Neural progenitor cell (in vitro differentiated cells): ENCODE measurements at regions not wholly inside any gene's neighbourhood (a gene's known extent, or its start where the extent isn't known, plus 50 kb on each side); places are given as distances from the start of the nearest gene placed in this dataset.

Experiments
- DNase-seq: peaks from one replicate; pipeline ENCODE4 v3.0.0-alpha.2; 2016; ENCODE audit warnings: low spot score
- H2AFZ ChIP-seq: fragments of 200-600 bp; sonication (generic); replicated peaks from 2 replicates; pipeline ENCODE4 v1.6.1; 2016; ENCODE audit warnings: antibody characterized with exemption
- H3F3A ChIP-seq: fragments of 200-600 bp; sonication (generic); 2 replicates; pipeline ENCODE4 v1.6.1; 2016; ENCODE audit warnings: antibody characterized with exemption, low read depth
- H3K27ac ChIP-seq: fragments of 200-600 bp; sonication (generic); 2 replicates; pipeline ENCODE4 v1.5.1; 2016; ENCODE audit warnings: mild to moderate bottlenecking
- H3K27me3 ChIP-seq: fragments of 200-600 bp; sonication (generic); 2 replicates; pipeline ENCODE4 v1.6.1; 2016; ENCODE audit warnings: mild to moderate bottlenecking, moderate library complexity
- H3K36me3 ChIP-seq: fragments of 200-600 bp; sonication (generic); 2 replicates; pipeline ENCODE4 v1.5.1; 2016
- H3K4me1 ChIP-seq: fragments of 200-600 bp; sonication (generic); 2 replicates; pipeline ENCODE4 v1.6.1; 2016; ENCODE audit warnings: mixed run types
- H3K4me2 ChIP-seq: fragments of 200-600 bp; sonication (generic); 2 replicates; pipeline ENCODE4 v1.6.1; 2016
- H3K4me3 ChIP-seq: fragments of 200-600 bp; sonication (generic); 2 replicates; pipeline ENCODE4 v1.5.1; 2016
- H3K79me2 ChIP-seq: fragments of 200-600 bp; sonication (generic); 2 replicates; pipeline ENCODE4 v1.6.1; 2016; ENCODE audit warnings: low read depth
- H3K9ac ChIP-seq: fragments of 200-600 bp; sonication (generic); 2 replicates; pipeline ENCODE4 v1.6.1; 2016
- H3K9me3 ChIP-seq: fragments of 200-600 bp; sonication (generic); 2 replicates; pipeline ENCODE4 v1.5.1; 2016; ENCODE audit warnings: low read depth
- H4K20me1 ChIP-seq: fragments of 200-600 bp; sonication (generic); 2 replicates; pipeline ENCODE4 v1.6.1; 2016; ENCODE audit warnings: low read depth
- H3K27ac Mint-ChIP-seq: 3 replicates; pipeline ENCODE4 v1.8.0; 2021; ENCODE audit warnings: mixed read lengths
- H3K27me3 Mint-ChIP-seq: 2 replicates; pipeline ENCODE4 v1.8.0; 2022; ENCODE audit warnings: low read depth, mild to moderate bottlenecking, inconsistent platforms, moderate library complexity, mixed read lengths; ENCODE audit not compliant: insufficient read depth
- H3K36me3 Mint-ChIP-seq: 3 replicates; pipeline ENCODE4 v1.8.0; 2021; ENCODE audit warnings: mixed read lengths
- H3K4me1 Mint-ChIP-seq: 3 replicates; pipeline ENCODE4 v1.8.0; 2021; ENCODE audit warnings: mixed read lengths
- H3K4me3 Mint-ChIP-seq: 3 replicates; pipeline ENCODE4 v1.8.0; 2021; ENCODE audit warnings: mild to moderate bottlenecking, moderate library complexity, mixed read lengths
- H3K9me3 Mint-ChIP-seq: 3 replicates; pipeline ENCODE4 v1.8.0; 2020; ENCODE audit warnings: mixed read lengths
- EZH2 ChIP-seq: fragments of 200-600 bp; sonication (generic); IDR thresholded peaks from 2 replicates; pipeline ENCODE4 v1.6.1; 2017; ENCODE audit warnings: antibody characterized with exemption, mild to moderate bottlenecking, moderate library complexity
- EZH2phosphoT487 ChIP-seq: fragments of 200-600 bp; sonication (generic); IDR thresholded peaks from 2 replicates; pipeline ENCODE4 v1.6.1; 2017; ENCODE audit warnings: antibody characterized with exemption
- TF ChIP-seq, protein P1 (sequence below): fragments of 200-600 bp; sonication (generic); IDR thresholded peaks from 2 replicates; pipeline ENCODE4 v1.5.1; 2017; ENCODE audit warnings: antibody characterized with exemption, mild to moderate bottlenecking

DNA sequence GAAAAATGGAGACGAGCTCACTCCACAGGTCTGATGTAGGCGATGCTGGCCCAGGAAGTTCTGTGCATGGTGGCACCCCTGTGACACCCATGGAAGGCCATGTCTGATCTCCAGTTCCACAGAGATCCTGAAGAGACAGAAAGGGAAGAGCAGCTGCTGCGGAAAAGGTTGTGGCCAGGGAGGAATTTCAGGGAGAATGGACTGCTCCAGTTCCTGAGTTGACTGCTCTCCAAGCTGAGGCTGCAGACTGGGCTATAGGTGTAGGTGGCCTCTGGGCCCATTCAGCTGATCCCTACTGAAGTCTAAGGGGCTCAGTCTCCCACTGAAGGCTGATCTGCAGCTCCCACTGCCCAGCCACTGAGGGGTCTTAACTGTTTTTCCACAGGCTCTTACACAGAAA lies 89.2 kb downstream of the ETS2 start:
- no peak for DNase-seq
- H2AFZ ChIP-seq, result no peak overlapping the region
- no peak overlapping the region for H3K4me2 ChIP-seq
- no peaks in the 10 kb centered on the region for H3K36me3 ChIP-seq
- H3K9me3 Mint-ChIP-seq, result peaks cover 9% of the 10 kb centered on the region
- H3K9ac ChIP-seq, result no peak overlapping the region
- H3K27me3 ChIP-seq, result no peaks in the 10 kb centered on the region
- H3K4me3 ChIP-seq, result no peak overlapping the region
- H3K79me2 ChIP-seq, result no peaks in the 10 kb centered on the region
- no peaks in the 10 kb centered on the region for H3K4me1 ChIP-seq
- H3K4me3 Mint-ChIP-seq, result no peak overlapping the region
- H3K4me1 Mint-ChIP-seq, result no peaks in the 10 kb centered on the region
- no peaks in the 10 kb centered on the region for H3F3A ChIP-seq
- TF ChIP-seq EZH2phosphoT487 (no peak), EZH2 (no peak)
- TF ChIP-seq, protein P1, sequence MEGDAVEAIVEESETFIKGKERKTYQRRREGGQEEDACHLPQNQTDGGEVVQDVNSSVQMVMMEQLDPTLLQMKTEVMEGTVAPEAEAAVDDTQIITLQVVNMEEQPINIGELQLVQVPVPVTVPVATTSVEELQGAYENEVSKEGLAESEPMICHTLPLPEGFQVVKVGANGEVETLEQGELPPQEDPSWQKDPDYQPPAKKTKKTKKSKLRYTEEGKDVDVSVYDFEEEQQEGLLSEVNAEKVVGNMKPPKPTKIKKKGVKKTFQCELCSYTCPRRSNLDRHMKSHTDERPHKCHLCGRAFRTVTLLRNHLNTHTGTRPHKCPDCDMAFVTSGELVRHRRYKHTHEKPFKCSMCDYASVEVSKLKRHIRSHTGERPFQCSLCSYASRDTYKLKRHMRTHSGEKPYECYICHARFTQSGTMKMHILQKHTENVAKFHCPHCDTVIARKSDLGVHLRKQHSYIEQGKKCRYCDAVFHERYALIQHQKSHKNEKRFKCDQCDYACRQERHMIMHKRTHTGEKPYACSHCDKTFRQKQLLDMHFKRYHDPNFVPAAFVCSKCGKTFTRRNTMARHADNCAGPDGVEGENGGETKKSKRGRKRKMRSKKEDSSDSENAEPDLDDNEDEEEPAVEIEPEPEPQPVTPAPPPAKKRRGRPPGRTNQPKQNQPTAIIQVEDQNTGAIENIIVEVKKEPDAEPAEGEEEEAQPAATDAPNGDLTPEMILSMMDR, result no peak
- no peak overlapping the region for H3K27ac ChIP-seq
- no peak overlapping the region for H3K27ac Mint-ChIP-seq
- no peaks in the 10 kb centered on the region for H3K9me3 ChIP-seq
- H4K20me1 ChIP-seq, result no peaks in the 10 kb centered on the region
- H3K36me3 Mint-ChIP-seq, result no peaks in the 10 kb centered on the region
- peaks cover 1% of the 10 kb centered on the region for H3K27me3 Mint-ChIP-seq

DNA sequence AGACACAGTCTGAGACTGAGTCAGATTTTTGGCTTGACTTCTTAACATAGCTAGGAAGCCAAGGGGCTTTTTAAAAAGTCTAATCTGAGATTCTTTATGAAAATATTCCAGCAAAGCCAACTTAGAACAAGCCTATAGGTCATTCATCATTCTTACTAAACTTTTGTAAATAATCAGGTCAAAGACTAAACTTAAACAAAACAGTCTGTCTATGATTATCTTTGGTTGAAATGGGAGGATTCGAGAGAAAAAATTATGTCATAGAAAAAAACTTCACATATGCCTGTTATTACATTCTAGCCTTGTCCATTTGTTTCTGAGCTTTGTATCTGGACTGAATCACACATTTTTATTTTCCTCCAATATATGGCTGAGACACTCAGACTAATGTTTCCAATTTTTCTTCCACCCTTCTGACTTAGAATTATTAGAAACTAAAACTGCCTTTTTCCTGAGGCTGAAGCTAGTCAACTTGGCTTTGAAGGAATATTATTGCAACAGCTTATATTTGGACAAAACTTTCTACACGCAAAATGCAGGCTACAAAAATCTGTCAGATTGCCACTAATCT lies 83.3 kb downstream of the ETS2 start:
- H3K79me2 ChIP-seq, result no peaks in the 10 kb centered on the region
- Mint-ChIP-seq H3K36me3 (no peaks in the 10 kb centered on the region), H3K27ac (no peak overlapping the region), H3K27me3 (peaks cover 3% of the 10 kb centered on the region), H3K4me3 (no peak overlapping the region), H3K4me1 (no peaks in the 10 kb centered on the region), H3K9me3 (peaks cover 42% of the 10 kb centered on the region)
- H2AFZ ChIP-seq, result no peak overlapping the region
- no peaks in the 10 kb centered on the region for H3K4me1 ChIP-seq
- no peaks in the 10 kb centered on the region for H4K20me1 ChIP-seq
- DNase-seq, result no peak
- no peaks in the 10 kb centered on the region for H3K27me3 ChIP-seq
- H3F3A ChIP-seq, result no peaks in the 10 kb centered on the region
- no peaks in the 10 kb centered on the region for H3K36me3 ChIP-seq
- H3K9ac ChIP-seq, result no peak overlapping the region
- H3K4me3 ChIP-seq, result no peak overlapping the region
- TF ChIP-seq EZH2phosphoT487 (no peak), EZH2 (no peak)
- TF ChIP-seq, protein P1, result no peak
- peaks cover 4% of the 10 kb centered on the region for H3K9me3 ChIP-seq
- no peak overlapping the region for H3K4me2 ChIP-seq
- no peak overlapping the region for H3K27ac ChIP-seq

DNA sequence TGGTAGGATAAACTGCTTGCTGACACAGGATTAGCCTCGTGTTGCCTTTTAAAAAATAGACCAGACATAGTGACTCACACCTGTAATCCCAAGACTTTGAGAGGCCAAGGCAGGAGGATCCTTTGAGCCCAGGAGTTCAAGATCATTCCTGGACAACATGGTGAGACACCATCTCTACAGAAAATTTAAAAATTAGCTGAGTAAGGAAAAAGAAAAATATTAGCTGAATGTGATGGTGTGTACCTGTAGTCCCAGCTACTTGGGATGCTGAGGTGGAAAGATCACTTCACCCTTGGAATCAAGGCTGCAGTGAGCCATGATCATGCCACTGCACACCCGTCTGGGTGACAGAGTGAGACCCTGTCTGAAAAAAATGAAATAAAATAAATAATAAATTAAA lies 82.0 kb downstream of the ETS2 start:
- no peaks in the 10 kb centered on the region for H3K79me2 ChIP-seq
- H3K4me1 ChIP-seq, result no peaks in the 10 kb centered on the region
- no peaks in the 10 kb centered on the region for H3K36me3 ChIP-seq
- H4K20me1 ChIP-seq, result no peaks in the 10 kb centered on the region
- no peaks in the 10 kb centered on the region for H3F3A ChIP-seq
- no peaks in the 10 kb centered on the region for H3K4me1 Mint-ChIP-seq
- no peak for DNase-seq
- peaks cover 50% of the 10 kb centered on the region for H3K9me3 Mint-ChIP-seq
- no peak overlapping the region for H3K4me2 ChIP-seq
- H3K36me3 Mint-ChIP-seq, result no peaks in the 10 kb centered on the region
- peaks cover 3% of the 10 kb centered on the region for H3K27me3 Mint-ChIP-seq
- H3K4me3 ChIP-seq, result no peak overlapping the region
- H3K9ac ChIP-seq, result no peak overlapping the region
- H3K27ac ChIP-seq, result no peak overlapping the region
- peaks cover 4% of the 10 kb centered on the region for H3K9me3 ChIP-seq
- no peaks in the 10 kb centered on the region for H3K27me3 ChIP-seq
- no peak overlapping the region for H3K4me3 Mint-ChIP-seq
- no peak overlapping the region for H3K27ac Mint-ChIP-seq
- TF ChIP-seq, protein P1, result no peak
- TF ChIP-seq EZH2, result no peak
- TF ChIP-seq EZH2phosphoT487, result no peak
- H2AFZ ChIP-seq, result no peak overlapping the region
